Naive thymus-derived CD8-positive, alpha-beta T cell (primary cell): ENCODE measurements at regions not wholly inside any gene's neighbourhood (a gene's known extent, or its start where the extent isn't known, plus 50 kb on each side); places are given as distances from the start of the nearest gene placed in this dataset.
"Not testable (repeated sequence)": the region's sequence is repeated elsewhere in the genome, so short reads cannot be mapped to it uniquely, and the experiment has no call there.

Source experiments
- ATAC-seq, 2 donors: fragments of 150-1000 bp; cut with Tn5 transposase in 1 of 2; sonication (Bioruptor Pico), chemical (Tn5 transposase) in 1 of 2; 1 replicate in 1 of 2; 2 replicates in 1 of 2; pipeline ENCODE4 v1.10.0; 2021; ENCODE audit warnings: mild to moderate bottlenecking in 2 of 2, moderate library complexity in 2 of 2
- POLR2A ChIA-PET: fragments of 350-600 bp; sonication (Branson Sonifier 250); formaldehyde crosslinking; loops from one replicate; lab custom pipeline; 2021; ENCODE audit warnings: antibody characterized with exemption; lab: Charles Lee
- DNase-seq, 10 donors: peaks; one replicate each; pipeline versions ENCODE4 v3.0.0 to v3.0.0-alpha.2; 2020 to 2022
- H3K27ac Mint-ChIP-seq, 10 donors: one replicate each; pipeline ENCODE4 v1.8.0; 2020 to 2022; ENCODE audit warnings: mild to moderate bottlenecking in 10 of 10, mixed read lengths in 10 of 10, moderate library complexity in 4 of 10, inconsistent platforms in 1 of 10
- H3K27me3 Mint-ChIP-seq, 5 donors: one replicate each; pipeline ENCODE4 v1.8.0; 2021 to 2022; ENCODE audit warnings: mixed read lengths in 5 of 5
- H3K36me3 Mint-ChIP-seq, 3 donors: one replicate each; pipeline ENCODE4 v1.8.0; 2020 to 2022; ENCODE audit warnings: mixed read lengths in 3 of 3, mild to moderate bottlenecking in 2 of 3, inconsistent platforms in 1 of 3
- H3K4me1 Mint-ChIP-seq, 4 donors: one replicate each; pipeline ENCODE4 v1.8.0; 2021 to 2022; ENCODE audit warnings: mixed read lengths in 4 of 4
- H3K4me3 Mint-ChIP-seq, 10 donors: one replicate each; pipeline ENCODE4 v1.8.0; 2020 to 2022; ENCODE audit warnings: mild to moderate bottlenecking in 10 of 10, mixed read lengths in 10 of 10, moderate library complexity in 6 of 10, inconsistent platforms in 1 of 10
- H3K9me3 Mint-ChIP-seq, 9 donors: one replicate each; pipeline ENCODE4 v1.8.0; 2020 to 2022; ENCODE audit warnings: mixed read lengths in 9 of 9, mild to moderate bottlenecking in 3 of 9, inconsistent platforms in 1 of 9, moderate library complexity in 1 of 9

- ATAC-seq, H3K4me1 Mint-ChIP-seq, H3K27me3 Mint-ChIP-seq, H3K36me3 Mint-ChIP-seq, POLR2A ChIA-PET, DNase-seq, H3K4me3 Mint-ChIP-seq, H3K27ac Mint-ChIP-seq: not testable (repeated sequence)
- peaks cover 0 to 10% (median 5%) of the 10 kb centered on the region in 9 donors for H3K9me3 Mint-ChIP-seq
These were observed 367.5 kb downstream of the PRR16 start for GRCh38 chr5:120831646-120832045.

GRCh38 chr5:120841830-120842229 is 377.7 kb downstream of the PRR16 start:
- POLR2A ChIA-PET = no interaction called here
- no peak for ATAC-seq
- Mint-ChIP-seq H3K27ac (no peak overlapping the region), H3K27me3 (no peaks in the 10 kb centered on the region), H3K36me3 (no peaks in the 10 kb centered on the region), H3K4me1 (no peaks in the 10 kb centered on the region), H3K9me3 (peaks cover 0 to 6% (median 0%) of the 10 kb centered on the region in 9 donors), H3K4me3 (no peak overlapping the region)
- DNase-seq = no peak

DNA sequence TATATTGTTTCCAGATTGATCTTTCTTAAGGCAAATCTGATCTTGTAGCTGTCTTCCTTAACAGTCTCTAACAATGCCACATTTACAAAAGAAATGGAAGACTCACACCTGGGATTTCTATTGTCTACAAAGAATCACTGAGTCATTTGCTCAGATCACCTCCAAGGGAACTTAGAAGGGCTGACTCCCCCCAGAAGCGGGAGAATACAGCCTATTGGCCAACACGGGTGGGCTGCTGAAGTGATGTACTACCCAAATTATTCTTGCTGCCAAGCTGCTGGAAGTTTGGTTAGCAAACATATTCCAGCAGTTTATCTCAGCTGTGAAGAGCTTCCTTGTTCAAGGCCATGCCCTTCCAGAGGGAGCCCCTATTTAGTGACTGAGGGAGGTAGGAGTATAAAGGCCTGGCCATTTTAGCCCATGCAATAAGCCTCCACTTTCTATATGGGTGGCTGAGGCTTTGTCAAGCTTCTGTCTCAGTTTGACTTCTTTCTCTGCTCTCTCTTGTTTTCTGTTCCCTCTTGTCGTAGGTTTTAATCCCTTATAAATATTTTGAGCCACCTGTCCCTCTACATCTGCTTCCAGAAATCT is 379.4 kb downstream of the PRR16 start:
- H3K36me3 Mint-ChIP-seq = no peaks in the 10 kb centered on the region
- no peak overlapping the region for H3K27ac Mint-ChIP-seq
- no peaks in the 10 kb centered on the region for H3K4me1 Mint-ChIP-seq
- POLR2A ChIA-PET = no interaction called here
- ATAC-seq (no peak), DNase-seq (no peak)
- no peak overlapping the region for H3K4me3 Mint-ChIP-seq
- no peaks in the 10 kb centered on the region for H3K27me3 Mint-ChIP-seq
- H3K9me3 Mint-ChIP-seq = peaks cover 0 to 11% (median 0%) of the 10 kb centered on the region in 9 donors

DNA sequence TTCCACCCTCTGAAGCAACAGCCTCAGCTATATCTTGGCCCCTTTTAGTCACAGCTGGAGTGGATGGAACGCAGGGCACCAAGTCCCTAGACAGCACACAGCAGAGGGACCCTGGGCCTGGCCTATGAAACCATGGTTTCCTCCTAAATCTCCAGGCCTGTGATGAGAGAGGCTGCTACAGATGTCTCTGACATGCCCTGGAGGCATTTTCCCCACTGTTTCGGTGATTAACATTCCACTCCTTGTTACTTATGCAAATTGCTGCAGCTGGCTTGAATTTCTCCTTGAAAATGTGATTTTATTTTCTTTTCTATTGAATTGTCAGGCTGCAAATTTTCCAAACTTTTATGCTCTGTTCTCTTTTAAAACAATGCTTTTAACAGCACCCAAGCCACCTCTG is 384.8 kb downstream of the PRR16 start:
- H3K27ac Mint-ChIP-seq = no peak overlapping the region
- ATAC-seq (no peak), DNase-seq (no peak)
- no peaks in the 10 kb centered on the region for H3K4me1 Mint-ChIP-seq
- H3K27me3 Mint-ChIP-seq = no peaks in the 10 kb centered on the region
- peaks cover 0 to 11% (median 2%) of the 10 kb centered on the region in 9 donors for H3K9me3 Mint-ChIP-seq
- POLR2A ChIA-PET = no interaction called here
- no peaks in the 10 kb centered on the region for H3K36me3 Mint-ChIP-seq
- no peak overlapping the region for H3K4me3 Mint-ChIP-seq

GRCh38 chr5:120852222-120852860 is 388.2 kb downstream of the PRR16 start:
- Mint-ChIP-seq H3K27me3 (no peaks in the 10 kb centered on the region), H3K27ac (no peak overlapping the region), H3K9me3 (peaks cover 0 to 11% (median 2%) of the 10 kb centered on the region in 9 donors), H3K4me1 (no peaks in the 10 kb centered on the region), H3K4me3 (no peak overlapping the region), H3K36me3 (no peaks in the 10 kb centered on the region)
- ATAC-seq = no peak
- POLR2A ChIA-PET = no interaction called here
- no peak for DNase-seq

GRCh38 chr5:120866997-120867396 is 402.9 kb downstream of the PRR16 start:
- H3K9me3 Mint-ChIP-seq = peaks cover 0 to 4% (median 1%) of the 10 kb centered on the region in 9 donors
- no peak overlapping the region for H3K27ac Mint-ChIP-seq
- H3K4me3 Mint-ChIP-seq = no peak overlapping the region
- POLR2A ChIA-PET = no interaction called here
- DNase-seq (no peak), ATAC-seq (no peak)
- no peaks in the 10 kb centered on the region for H3K27me3 Mint-ChIP-seq
- no peaks in the 10 kb centered on the region for H3K4me1 Mint-ChIP-seq
- H3K36me3 Mint-ChIP-seq = no peaks in the 10 kb centered on the region

DNA sequence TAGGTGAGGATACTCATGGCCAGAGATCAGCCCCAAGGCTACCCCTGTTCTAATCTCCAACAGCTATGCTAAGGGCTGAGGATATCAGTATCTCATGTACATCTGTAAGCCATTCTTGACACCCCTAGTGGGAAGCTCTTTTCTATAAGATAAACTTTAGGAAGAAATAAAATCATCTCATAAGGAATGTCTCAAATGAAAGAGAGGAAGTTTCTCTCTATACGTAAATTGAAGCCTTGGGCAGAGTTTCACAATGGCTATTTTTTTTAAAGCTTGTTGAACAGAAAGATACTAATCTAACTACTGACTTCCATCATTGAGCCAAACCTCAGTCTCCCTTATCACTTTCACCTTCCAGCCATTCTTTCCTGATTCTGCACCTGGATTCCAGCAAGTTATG is 405.7 kb downstream of the PRR16 start:
- no peak overlapping the region for H3K27ac Mint-ChIP-seq

GRCh38 chr5:120872297-120872696 is 408.2 kb downstream of the PRR16 start:
- Mint-ChIP-seq H3K27ac (no peak overlapping the region), H3K9me3 (peaks cover 0 to 6% (median 1%) of the 10 kb centered on the region in 9 donors), H3K4me3 (no peak overlapping the region), H3K36me3 (no peaks in the 10 kb centered on the region), H3K4me1 (no peaks in the 10 kb centered on the region), H3K27me3 (no peaks in the 10 kb centered on the region)
- DNase-seq = no peak
- POLR2A ChIA-PET = no interaction called here
- no peak for ATAC-seq

More for the DNA sequence above, 405.7 kb downstream of the PRR16 start:
- POLR2A ChIA-PET = no interaction called here
- H3K4me1 Mint-ChIP-seq = no peaks in the 10 kb centered on the region
- no peaks in the 10 kb centered on the region for H3K27me3 Mint-ChIP-seq
- H3K36me3 Mint-ChIP-seq = no peaks in the 10 kb centered on the region
- H3K4me3 Mint-ChIP-seq = no peak overlapping the region
- DNase-seq (no peak), ATAC-seq (no peak)
- H3K9me3 Mint-ChIP-seq = peaks cover 0 to 6% (median 1%) of the 10 kb centered on the region in 9 donors

DNA sequence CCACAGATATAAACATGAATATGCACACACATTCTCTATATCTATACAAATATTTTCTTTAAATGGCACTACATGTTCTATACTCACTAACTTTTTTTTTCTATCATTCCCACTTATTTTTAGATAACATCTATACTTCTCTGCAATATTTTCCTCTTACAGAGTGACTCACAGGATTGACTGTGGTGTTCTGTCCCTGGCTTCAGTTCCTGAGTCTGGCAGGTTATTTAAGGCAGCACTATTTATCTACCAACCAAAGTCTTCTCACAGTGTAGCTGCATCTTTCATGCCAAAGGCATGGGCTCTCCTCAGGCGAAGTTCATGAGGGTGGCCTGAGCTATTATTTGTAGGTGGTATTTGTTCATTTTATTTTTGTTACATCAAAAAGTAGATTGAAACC is 409.0 kb downstream of the PRR16 start:
- Mint-ChIP-seq H3K27ac (no peak overlapping the region), H3K27me3 (no peaks in the 10 kb centered on the region)

DNA sequence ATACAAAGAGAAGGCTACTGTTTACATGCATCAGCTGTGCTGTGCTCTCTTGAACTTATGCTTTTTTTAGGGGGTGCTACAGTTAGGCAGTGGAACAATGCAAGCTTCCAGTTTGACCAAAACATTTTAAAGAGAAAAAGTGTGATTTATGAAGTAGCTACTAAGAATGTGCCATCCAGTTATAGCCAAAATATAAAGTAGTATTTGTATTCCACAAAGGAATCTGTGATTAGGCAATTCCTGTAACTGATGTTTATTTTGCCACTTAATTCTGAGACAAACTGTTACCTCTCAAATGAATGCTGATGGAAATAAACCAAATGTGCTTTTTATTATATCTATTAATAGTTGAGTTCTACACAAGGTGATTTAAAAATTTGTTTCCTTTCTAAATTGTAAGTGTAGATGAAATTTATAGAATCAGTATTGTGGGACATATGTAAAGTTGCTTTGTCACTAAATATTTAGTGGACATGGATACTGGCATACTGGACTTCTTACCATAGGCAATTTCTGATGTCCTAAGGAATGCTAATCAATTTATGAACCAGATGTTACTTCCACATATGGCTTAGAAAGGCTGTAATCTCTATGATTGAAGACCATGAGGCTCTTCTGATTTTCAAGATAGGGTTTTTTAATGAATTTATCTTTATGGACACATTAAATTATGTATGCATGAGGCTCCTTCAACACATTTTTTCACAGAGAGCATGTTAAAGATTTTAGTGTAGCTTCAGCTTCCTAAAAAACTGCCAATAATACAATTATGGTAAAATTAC is 410.2 kb downstream of the PRR16 start:
- ATAC-seq = no peak
- Mint-ChIP-seq H3K27ac (no peak overlapping the region), H3K4me1 (no peaks in the 10 kb centered on the region), H3K27me3 (no peaks in the 10 kb centered on the region), H3K4me3 (no peak overlapping the region), H3K36me3 (no peaks in the 10 kb centered on the region), H3K9me3 (peaks cover 0 to 8% (median 1%) of the 10 kb centered on the region in 9 donors)
- POLR2A ChIA-PET = no interaction called here
- DNase-seq = no peak

More for the DNA sequence above, 409.0 kb downstream of the PRR16 start:
- POLR2A ChIA-PET = no interaction called here
- Mint-ChIP-seq H3K36me3 (no peaks in the 10 kb centered on the region), H3K4me3 (no peak overlapping the region), H3K4me1 (no peaks in the 10 kb centered on the region), H3K9me3 (peaks cover 0 to 6% (median 1%) of the 10 kb centered on the region in 9 donors)
- ATAC-seq = no peak
- DNase-seq = no peak

GRCh38 chr5:120882038-120882775 is 418.1 kb downstream of the PRR16 start:
- no peaks in the 10 kb centered on the region for H3K4me1 Mint-ChIP-seq
- POLR2A ChIA-PET = no interaction called here

GRCh38 chr5:120886351-120886860 is 422.3 kb downstream of the PRR16 start:
- DNase-seq = peak in 1 of 10 donors; percentile 1
- POLR2A ChIA-PET = no interaction called here
- no peak for ATAC-seq
- Mint-ChIP-seq H3K4me1 (no peaks in the 10 kb centered on the region), H3K27ac (no peak overlapping the region), H3K9me3 (peaks cover 0 to 13% (median 4%) of the 10 kb centered on the region in 9 donors), H3K27me3 (no peaks in the 10 kb centered on the region), H3K36me3 (no peaks in the 10 kb centered on the region), H3K4me3 (no peak overlapping the region)

More at GRCh38 chr5:120882038-120882775, 418.1 kb downstream of the PRR16 start:
- H3K9me3 Mint-ChIP-seq = peaks cover 0 to 21% (median 0%) of the 10 kb centered on the region in 9 donors
- DNase-seq = no peak
- ATAC-seq = no peak
- no peak overlapping the region for H3K27ac Mint-ChIP-seq
- H3K4me3 Mint-ChIP-seq = no peak overlapping the region
- H3K36me3 Mint-ChIP-seq = no peaks in the 10 kb centered on the region
- no peaks in the 10 kb centered on the region for H3K27me3 Mint-ChIP-seq
